GM12874 (cell line): ENCODE measurements at regions not wholly inside any gene's neighbourhood (a gene's known extent, or its start where the extent isn't known, plus 50 kb on each side); places are given as distances from the start of the nearest gene placed in this dataset.

Source experiments
- TF ChIP-seq, protein P1 (sequence below): IDR thresholded peaks from 2 replicates; pipeline ENCODE4 v1.5.1; 2011; ENCODE audit warnings: low read depth, mild to moderate bottlenecking, control low read depth, low read length, moderate library complexity; ENCODE audit not compliant: insufficient read depth

DNA sequence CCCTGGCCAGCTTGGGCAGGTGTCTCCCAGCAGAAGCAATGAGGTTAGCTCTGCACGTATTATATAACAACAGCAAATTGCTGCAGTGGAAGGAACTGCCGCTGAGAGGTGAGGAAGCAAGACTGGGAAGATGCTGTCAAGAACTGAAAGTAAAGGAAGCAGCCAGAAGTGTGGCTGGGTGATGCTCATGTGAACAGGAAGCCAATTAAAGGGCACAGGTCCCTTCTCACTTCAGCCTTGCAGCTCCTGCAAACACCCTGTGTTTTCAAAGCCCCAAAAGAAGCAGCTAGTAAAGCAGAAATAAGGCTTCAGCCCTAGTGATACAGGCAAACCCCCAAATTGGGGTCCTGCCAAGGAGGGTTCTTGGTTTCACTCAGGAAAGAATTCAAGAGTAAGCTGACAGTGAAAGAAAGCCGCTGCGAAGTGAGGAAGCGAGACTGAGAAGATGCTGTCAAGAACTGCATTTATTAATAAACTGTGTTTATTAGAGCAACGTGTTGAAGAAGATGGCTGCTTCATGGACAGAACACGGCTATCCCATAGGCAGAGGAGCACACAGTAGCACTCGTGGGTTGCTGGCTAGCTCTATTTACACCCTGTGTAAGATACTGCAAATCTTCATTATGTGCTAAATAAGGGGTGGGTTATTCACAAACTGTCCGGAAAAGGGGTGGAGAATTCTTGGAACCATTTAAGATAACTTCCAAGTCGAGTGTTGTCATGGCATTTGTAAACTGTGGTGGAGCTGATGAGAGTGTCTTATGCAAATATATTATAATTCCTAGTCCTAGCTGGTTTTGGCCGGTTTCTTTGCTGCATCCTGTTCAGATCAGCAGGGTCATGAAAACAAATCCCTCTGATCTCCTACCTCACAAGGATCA is 152.2 kb downstream of the LINC00237 start:
- TF ChIP-seq, protein P1, sequence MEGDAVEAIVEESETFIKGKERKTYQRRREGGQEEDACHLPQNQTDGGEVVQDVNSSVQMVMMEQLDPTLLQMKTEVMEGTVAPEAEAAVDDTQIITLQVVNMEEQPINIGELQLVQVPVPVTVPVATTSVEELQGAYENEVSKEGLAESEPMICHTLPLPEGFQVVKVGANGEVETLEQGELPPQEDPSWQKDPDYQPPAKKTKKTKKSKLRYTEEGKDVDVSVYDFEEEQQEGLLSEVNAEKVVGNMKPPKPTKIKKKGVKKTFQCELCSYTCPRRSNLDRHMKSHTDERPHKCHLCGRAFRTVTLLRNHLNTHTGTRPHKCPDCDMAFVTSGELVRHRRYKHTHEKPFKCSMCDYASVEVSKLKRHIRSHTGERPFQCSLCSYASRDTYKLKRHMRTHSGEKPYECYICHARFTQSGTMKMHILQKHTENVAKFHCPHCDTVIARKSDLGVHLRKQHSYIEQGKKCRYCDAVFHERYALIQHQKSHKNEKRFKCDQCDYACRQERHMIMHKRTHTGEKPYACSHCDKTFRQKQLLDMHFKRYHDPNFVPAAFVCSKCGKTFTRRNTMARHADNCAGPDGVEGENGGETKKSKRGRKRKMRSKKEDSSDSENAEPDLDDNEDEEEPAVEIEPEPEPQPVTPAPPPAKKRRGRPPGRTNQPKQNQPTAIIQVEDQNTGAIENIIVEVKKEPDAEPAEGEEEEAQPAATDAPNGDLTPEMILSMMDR, result no peak

DNA sequence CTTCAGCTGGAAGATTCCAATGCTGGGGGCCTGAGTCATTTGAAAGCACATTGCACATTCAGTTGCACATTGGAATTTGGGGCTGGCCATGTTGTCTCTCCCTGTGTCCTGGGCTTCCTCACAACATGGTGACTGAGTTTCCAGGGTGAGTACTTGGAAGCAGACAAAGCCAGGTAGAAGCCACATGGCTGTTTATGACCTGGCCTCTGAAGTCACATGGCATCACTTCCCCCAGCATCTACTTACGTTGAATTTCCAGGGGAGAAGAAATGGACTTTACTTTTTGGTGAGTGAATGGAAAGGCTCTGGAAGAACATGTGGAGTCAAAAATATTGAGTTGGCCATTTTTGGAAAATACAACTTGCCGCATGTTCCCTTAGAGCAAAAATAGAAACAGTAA is 155.5 kb downstream of the LINC00237 start:
- TF ChIP-seq, protein P1, result no peak

DNA sequence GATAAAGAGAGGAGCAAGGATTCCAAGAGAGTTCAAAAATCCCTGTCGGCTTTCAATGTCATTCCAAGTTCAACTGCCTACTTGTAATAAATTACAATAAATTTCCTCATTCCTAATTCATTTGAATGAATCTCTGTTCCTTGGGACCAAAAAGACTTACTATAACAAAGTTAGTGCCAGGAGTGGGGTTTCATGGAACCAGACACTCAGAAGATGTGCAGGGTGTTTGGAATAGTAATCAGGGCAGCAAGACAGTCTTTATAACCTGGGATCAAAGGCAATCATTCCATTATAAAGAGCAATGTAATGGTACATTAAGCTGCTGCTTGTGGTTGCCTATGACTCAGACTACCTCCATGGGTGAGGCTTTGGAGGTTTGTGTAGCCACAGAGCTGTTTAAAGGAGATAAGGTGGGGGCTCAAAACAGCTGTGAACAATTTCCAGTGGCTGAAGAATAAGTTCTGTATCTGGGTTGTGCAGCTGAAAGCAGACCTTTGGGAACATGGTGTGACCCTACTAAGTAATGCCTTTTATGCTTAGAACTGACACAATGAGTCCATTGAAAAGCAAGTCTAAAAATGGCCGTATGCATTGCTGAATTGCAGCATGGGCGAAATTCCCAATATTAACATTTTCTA is 159.9 kb downstream of the LINC00237 start:
- TF ChIP-seq, protein P1, result no peak

DNA sequence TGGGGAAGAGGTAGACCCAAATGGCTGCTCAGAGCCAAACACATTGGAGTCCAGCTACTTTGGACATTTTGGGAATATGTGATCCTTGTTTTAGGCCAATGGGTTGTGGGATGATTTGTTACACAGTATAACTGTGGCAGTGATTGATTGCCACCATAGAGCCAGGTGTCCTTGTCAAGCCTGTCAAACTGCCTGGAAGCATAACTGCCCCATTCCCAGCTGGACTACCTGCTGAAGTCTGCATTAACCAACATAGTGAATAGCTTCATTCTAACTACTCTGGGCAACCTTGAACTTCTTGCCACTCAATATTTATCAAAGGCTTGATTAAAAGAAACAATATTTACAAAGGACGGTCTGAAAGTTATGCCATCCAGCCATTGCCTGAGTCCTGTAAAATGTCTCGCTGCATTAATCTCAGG is 164.7 kb downstream of the LINC00237 start:
- TF ChIP-seq, protein P1, result no peak

DNA sequence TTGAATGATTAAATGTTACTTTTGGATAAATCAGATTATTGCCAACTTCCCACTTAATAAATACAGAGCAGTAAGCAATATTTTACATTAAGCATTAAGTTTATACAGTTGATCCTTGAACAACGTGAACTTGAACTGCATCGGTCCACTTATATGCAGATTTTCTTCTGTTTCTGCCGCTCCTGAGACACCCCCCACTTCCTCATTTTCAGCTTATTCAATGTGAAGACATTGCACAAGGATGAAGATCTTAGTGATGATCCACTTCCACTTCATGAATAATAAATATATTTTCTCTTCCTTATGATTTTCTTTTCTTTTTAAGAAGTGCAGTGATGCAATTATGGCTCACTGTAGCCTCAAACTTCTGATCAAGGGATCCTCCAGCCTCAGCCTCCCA is 167.2 kb downstream of the LINC00237 start:
- TF ChIP-seq, protein P1, result no peak

DNA sequence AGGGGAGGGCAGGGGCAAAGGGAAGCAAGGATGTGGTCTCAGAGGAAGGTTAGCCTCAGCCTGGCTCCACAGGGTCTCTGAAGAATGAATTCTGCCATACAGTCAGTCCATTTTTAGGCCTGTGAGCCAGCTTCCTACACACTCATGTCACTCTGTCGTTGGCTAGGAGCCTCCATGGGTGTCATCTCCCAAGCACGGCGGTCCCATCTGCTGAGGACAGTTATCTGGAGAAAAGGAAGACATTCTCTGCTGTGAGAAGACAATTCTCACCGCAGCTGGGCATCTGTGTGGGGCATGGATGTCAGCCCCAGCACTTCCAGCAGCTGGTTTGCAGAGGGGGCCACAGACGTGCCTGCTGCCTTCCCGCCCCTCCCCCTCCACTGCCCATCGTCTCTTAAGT is 167.6 kb downstream of the LINC00237 start:
- TF ChIP-seq, protein P1, result no peak

DNA sequence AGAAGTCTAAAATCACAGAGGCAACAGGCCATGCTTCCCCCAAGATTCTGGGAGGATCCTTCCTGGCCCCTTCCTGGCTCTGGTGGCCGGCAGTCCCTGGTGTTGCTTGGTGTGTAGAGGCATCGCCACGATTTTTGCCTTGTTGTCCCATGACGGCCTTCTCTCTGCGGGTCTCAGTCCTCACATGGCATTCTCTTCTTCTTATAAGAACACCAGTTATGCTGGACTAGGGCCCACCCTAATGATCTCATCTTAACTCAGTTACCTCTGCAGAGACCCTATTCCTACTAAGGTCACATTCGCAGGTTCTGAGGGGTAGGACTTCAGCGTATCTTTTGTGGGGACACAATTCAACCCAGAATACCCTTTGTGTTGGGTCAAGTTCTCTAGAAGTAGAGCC is 168.0 kb downstream of the LINC00237 start:
- TF ChIP-seq, protein P1, result no peak
